ENCODE measurements at regions not wholly inside any gene's neighbourhood (a gene's known extent, or its start where the extent isn't known, plus 50 kb on each side); places are given as distances from the start of the nearest gene placed in this dataset.
A peak's percentile ranks its signal among the peaks of the same experiment; 100 is the strongest.

DNA sequence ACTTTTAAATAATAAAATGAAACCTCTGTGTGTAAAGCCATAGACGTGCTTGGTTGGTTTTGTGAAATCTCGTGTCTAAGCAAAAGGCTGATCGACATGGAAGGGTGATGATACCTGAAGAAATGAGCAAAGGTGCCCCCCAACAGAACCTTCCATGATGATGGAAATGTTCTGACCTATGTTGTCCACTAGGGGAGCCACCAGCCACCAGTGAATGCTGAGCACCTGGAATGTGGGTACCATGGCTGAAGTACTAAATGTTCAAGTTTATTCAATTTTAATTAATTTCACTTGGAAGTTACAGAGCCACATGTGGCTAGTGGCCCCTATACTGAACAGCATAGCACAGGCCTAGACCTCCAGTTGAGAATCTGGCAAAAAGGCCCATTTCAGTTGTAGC is 158.8 kb downstream of the POLR2M start:
- no peak overlapping the region for H2BK5ac ChIP-seq (ENCODE audit: low read depth, low read length, poor library complexity)
- no peak overlapping the region for H3K27ac ChIP-seq (ENCODE audit: low read depth, low read length)
- no peaks in the 10 kb centered on the region for H3K9me3 ChIP-seq (ENCODE audit: insufficient read depth, low read depth, low read length)
- no peak for DNase-seq
- WGBS (ENCODE audit: extremely low coverage, insufficient coverage, insufficient read length) = no CpG with 5 or more reads among the region's 3 CpGs
- H2BK12ac ChIP-seq (ENCODE audit: low read length) = no peak overlapping the region
- H3K4me3 ChIP-seq (ENCODE audit: low read depth, low read length) = no peak overlapping the region
- no peak overlapping the region for H3K18ac ChIP-seq (ENCODE audit: low read length)
- H3K14ac ChIP-seq (ENCODE audit: low read length) = no peak overlapping the region
- H2AK5ac ChIP-seq (ENCODE audit: low read length) = no peak overlapping the region
- no peaks in the 10 kb centered on the region for H3K27me3 ChIP-seq (ENCODE audit: insufficient read depth, low read length)
- no peaks in the 10 kb centered on the region for H3K79me2 ChIP-seq (ENCODE audit: control insufficient read depth, insufficient read depth, low read length, poor library complexity)
- no peaks in the 10 kb centered on the region for H3K36me3 ChIP-seq (ENCODE audit: control insufficient read depth in 1 of 2, insufficient read depth in 2 of 2, low read length in 2 of 2)
- no peak overlapping the region for H3K4ac ChIP-seq (ENCODE audit: low read depth, low read length)
- H3K4me1 ChIP-seq (ENCODE audit: control insufficient read depth in 1 of 2, insufficient read depth in 2 of 2, low read length in 2 of 2) = no peaks in the 10 kb centered on the region
- no peak overlapping the region for H4K8ac ChIP-seq (ENCODE audit: low read depth, low read length)
- H3K23ac ChIP-seq (ENCODE audit: low read length) = no peak overlapping the region
- no peak overlapping the region for H3K9ac ChIP-seq (ENCODE audit: low read length)
- no peak overlapping the region for H4K91ac ChIP-seq (ENCODE audit: low read depth, low read length)
- H2AFZ ChIP-seq (ENCODE audit: insufficient read depth, low read length, poor library complexity) = no peak overlapping the region
- H2BK120ac ChIP-seq (ENCODE audit: insufficient read depth, low read length, poor library complexity) = no peak overlapping the region
- H3K4me2 ChIP-seq (ENCODE audit: low read length) = no peak overlapping the region
- H4K12ac ChIP-seq (ENCODE audit: low read depth, low read length) = no peak overlapping the region
- no peaks in the 10 kb centered on the region for H3K79me1 ChIP-seq (ENCODE audit: low read length)

DNA sequence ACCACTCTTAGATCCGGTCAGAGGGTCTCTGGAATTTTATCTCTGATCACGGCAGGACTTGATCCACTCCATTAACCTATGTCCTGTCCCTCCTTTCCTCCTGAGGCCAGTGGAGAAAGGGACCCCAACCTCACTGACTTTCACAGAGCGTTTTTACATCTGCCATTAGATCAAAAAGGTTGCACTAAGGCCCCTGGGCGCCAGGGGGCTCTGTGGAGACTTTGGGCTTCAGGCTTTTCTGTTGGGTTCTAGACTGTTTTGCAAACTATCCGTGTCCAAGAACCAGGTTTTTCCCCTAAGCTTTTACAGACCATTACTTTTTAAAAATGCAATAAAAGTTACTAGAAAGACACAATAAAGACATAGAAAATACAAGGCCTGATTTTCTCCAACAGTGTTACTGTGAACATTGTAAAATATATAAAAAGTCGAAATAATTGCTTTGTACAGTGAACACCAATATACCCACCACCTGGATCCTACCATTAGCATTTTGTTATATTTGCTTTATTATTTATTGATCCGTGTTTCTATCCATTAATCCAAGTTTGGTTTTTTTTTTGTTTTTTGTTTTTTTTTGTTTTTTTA is 159.7 kb downstream of the POLR2M start:
- Histone ChIP-seq H3K14ac (ENCODE audit: low read length) (no peak overlapping the region), H2AK5ac (ENCODE audit: low read length) (no peak overlapping the region), H2BK120ac (ENCODE audit: insufficient read depth, low read length, poor library complexity) (no peak overlapping the region), H3K27ac (ENCODE audit: low read depth, low read length) (no peak overlapping the region), H3K4me1 (ENCODE audit: control insufficient read depth in 1 of 2, insufficient read depth in 2 of 2, low read length in 2 of 2) (no peaks in the 10 kb centered on the region), H3K9ac (ENCODE audit: low read length) (no peak overlapping the region), H3K18ac (ENCODE audit: low read length) (no peak overlapping the region), H3K36me3 (ENCODE audit: control insufficient read depth in 1 of 2, insufficient read depth in 2 of 2, low read length in 2 of 2) (no peaks in the 10 kb centered on the region), H4K91ac (ENCODE audit: low read depth, low read length) (no peak overlapping the region), H3K27me3 (ENCODE audit: insufficient read depth, low read length) (no peaks in the 10 kb centered on the region), H3K79me1 (ENCODE audit: low read length) (no peaks in the 10 kb centered on the region), H3K4me3 (ENCODE audit: low read depth, low read length) (no peak overlapping the region), H3K23ac (ENCODE audit: low read length) (no peak overlapping the region), H2BK5ac (ENCODE audit: low read depth, low read length, poor library complexity) (no peak overlapping the region), H3K9me3 (ENCODE audit: insufficient read depth, low read depth, low read length) (no peaks in the 10 kb centered on the region), H4K8ac (ENCODE audit: low read depth, low read length) (no peak overlapping the region), H3K4ac (ENCODE audit: low read depth, low read length) (no peak overlapping the region), H4K12ac (ENCODE audit: low read depth, low read length) (no peak overlapping the region), H3K4me2 (ENCODE audit: low read length) (no peak overlapping the region), H2AFZ (ENCODE audit: insufficient read depth, low read length, poor library complexity) (no peak overlapping the region), H2BK12ac (ENCODE audit: low read length) (no peak overlapping the region), H3K79me2 (ENCODE audit: control insufficient read depth, insufficient read depth, low read length, poor library complexity) (no peaks in the 10 kb centered on the region)
- WGBS (ENCODE audit: extremely low coverage, insufficient coverage, insufficient read length) = no CpG with 5 or more reads among the region's 7 CpGs
- DNase-seq = peak; percentile 72 to 86

DNA sequence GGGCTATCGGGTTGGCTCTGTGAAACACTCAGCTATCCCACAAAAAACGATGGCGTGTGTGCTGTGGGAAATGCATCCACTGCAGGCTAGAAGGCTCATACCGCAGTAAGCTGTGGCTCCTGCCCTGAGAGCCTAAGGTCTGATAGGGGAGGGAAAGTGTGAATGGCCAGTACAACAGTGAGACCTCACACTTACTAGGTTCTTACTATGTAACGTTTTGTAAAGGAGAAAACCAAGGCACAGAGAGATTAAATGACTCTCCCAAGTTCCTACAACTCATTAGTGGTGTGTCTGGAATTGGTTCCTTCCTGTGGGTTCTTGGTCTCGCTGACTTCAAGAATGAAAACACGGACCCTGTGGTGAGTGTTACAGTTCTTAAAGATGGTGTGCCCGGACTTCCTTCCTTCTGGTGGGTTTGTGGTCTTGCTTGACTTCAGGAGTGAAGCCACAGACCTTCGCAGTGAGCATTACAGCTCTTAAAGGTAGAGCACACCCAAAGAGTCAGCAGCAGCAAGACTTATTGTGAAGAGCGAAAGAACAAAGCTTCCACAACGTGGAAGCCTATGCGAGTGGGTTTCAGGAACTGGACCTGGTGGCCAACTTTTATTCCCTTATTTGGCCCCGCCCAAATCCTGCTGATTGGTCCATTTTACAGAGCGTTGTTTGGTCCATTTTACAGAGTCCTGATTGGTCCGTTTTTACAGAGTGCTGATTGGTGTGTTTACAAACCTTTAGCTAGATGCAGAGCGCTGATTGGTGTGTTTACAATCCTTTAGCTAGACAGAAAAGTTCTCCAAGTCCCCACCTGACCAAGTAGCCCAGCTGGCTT is 161.7 kb downstream of the POLR2M start:
- H3K9ac ChIP-seq (ENCODE audit: low read length) = no peak overlapping the region
- no peak overlapping the region for H2AFZ ChIP-seq (ENCODE audit: insufficient read depth, low read length, poor library complexity)
- no peak overlapping the region for H3K27ac ChIP-seq (ENCODE audit: low read depth, low read length)
- no CpG with 5 or more reads among the region's 16 CpGs for WGBS (ENCODE audit: extremely low coverage, insufficient coverage, insufficient read length)
- H3K79me2 ChIP-seq (ENCODE audit: control insufficient read depth, insufficient read depth, low read length, poor library complexity) = no peaks in the 10 kb centered on the region
- H3K9me3 ChIP-seq (ENCODE audit: insufficient read depth, low read depth, low read length) = no peaks in the 10 kb centered on the region
- no peak overlapping the region for H4K12ac ChIP-seq (ENCODE audit: low read depth, low read length)
- no peak overlapping the region for H3K14ac ChIP-seq (ENCODE audit: low read length)
- H3K4me2 ChIP-seq (ENCODE audit: low read length) = no peak overlapping the region
- H3K4me1 ChIP-seq (ENCODE audit: control insufficient read depth in 1 of 2, insufficient read depth in 2 of 2, low read length in 2 of 2) = no peaks in the 10 kb centered on the region
- H3K79me1 ChIP-seq (ENCODE audit: low read length) = no peaks in the 10 kb centered on the region
- H3K4ac ChIP-seq (ENCODE audit: low read depth, low read length) = no peak overlapping the region
- no peak overlapping the region for H2BK5ac ChIP-seq (ENCODE audit: low read depth, low read length, poor library complexity)
- H3K36me3 ChIP-seq (ENCODE audit: control insufficient read depth in 1 of 2, insufficient read depth in 2 of 2, low read length in 2 of 2) = no peaks in the 10 kb centered on the region
- H2BK12ac ChIP-seq (ENCODE audit: low read length) = no peak overlapping the region
- H2BK120ac ChIP-seq (ENCODE audit: insufficient read depth, low read length, poor library complexity) = no peak overlapping the region
- H3K23ac ChIP-seq (ENCODE audit: low read length) = no peak overlapping the region
- H3K4me3 ChIP-seq (ENCODE audit: low read depth, low read length) = no peak overlapping the region
- no peaks in the 10 kb centered on the region for H3K27me3 ChIP-seq (ENCODE audit: insufficient read depth, low read length)
- no peak overlapping the region for H4K91ac ChIP-seq (ENCODE audit: low read depth, low read length)
- H2AK5ac ChIP-seq (ENCODE audit: low read length) = no peak overlapping the region
- no peak overlapping the region for H4K8ac ChIP-seq (ENCODE audit: low read depth, low read length)
- H3K18ac ChIP-seq (ENCODE audit: low read length) = no peak overlapping the region
- no peak for DNase-seq

DNA sequence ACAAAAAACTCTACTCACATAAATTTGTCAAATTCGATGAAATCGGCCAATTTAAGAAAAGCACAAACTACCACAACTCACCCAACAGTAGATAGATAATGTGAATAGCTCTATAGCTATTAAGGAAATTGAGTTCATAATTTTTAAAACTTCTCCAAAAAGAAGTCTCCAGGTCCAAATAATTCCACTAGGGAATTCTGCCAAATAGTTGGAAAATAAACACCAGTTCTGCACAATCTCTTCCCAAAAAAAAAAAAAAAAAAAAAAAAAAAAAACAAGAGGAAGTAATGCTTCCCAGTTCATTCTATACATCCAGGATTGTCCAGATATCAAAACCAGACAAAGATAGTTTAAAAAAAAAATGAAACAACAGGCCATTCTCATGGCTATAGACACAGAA is 164.2 kb downstream of the POLR2M start:
- H3K4me3 ChIP-seq (ENCODE audit: low read depth, low read length) = no peak overlapping the region
- H3K79me2 ChIP-seq (ENCODE audit: control insufficient read depth, insufficient read depth, low read length, poor library complexity) = no peaks in the 10 kb centered on the region
- no peak overlapping the region for H2BK5ac ChIP-seq (ENCODE audit: low read depth, low read length, poor library complexity)
- no peaks in the 10 kb centered on the region for H3K9me3 ChIP-seq (ENCODE audit: insufficient read depth, low read depth, low read length)
- H3K4me2 ChIP-seq (ENCODE audit: low read length) = no peak overlapping the region
- H4K91ac ChIP-seq (ENCODE audit: low read depth, low read length) = no peak overlapping the region
- H3K23ac ChIP-seq (ENCODE audit: low read length) = no peak overlapping the region
- H4K8ac ChIP-seq (ENCODE audit: low read depth, low read length) = no peak overlapping the region
- H3K14ac ChIP-seq (ENCODE audit: low read length) = no peak overlapping the region
- no peak overlapping the region for H2AFZ ChIP-seq (ENCODE audit: insufficient read depth, low read length, poor library complexity)
- H2BK120ac ChIP-seq (ENCODE audit: insufficient read depth, low read length, poor library complexity) = no peak overlapping the region
- no CpG with 5 or more reads among the region's 2 CpGs for WGBS (ENCODE audit: extremely low coverage, insufficient coverage, insufficient read length)
- H3K27me3 ChIP-seq (ENCODE audit: insufficient read depth, low read length) = no peaks in the 10 kb centered on the region
- H3K36me3 ChIP-seq (ENCODE audit: control insufficient read depth in 1 of 2, insufficient read depth in 2 of 2, low read length in 2 of 2) = no peaks in the 10 kb centered on the region
- no peak overlapping the region for H3K4ac ChIP-seq (ENCODE audit: low read depth, low read length)
- H3K4me1 ChIP-seq (ENCODE audit: control insufficient read depth in 1 of 2, insufficient read depth in 2 of 2, low read length in 2 of 2) = no peaks in the 10 kb centered on the region
- no peak overlapping the region for H4K12ac ChIP-seq (ENCODE audit: low read depth, low read length)
- H2BK12ac ChIP-seq (ENCODE audit: low read length) = no peak overlapping the region
- no peak overlapping the region for H2AK5ac ChIP-seq (ENCODE audit: low read length)
- H3K9ac ChIP-seq (ENCODE audit: low read length) = no peak overlapping the region
- no peak overlapping the region for H3K18ac ChIP-seq (ENCODE audit: low read length)
- H3K79me1 ChIP-seq (ENCODE audit: low read length) = no peaks in the 10 kb centered on the region
- DNase-seq = no peak
- no peak overlapping the region for H3K27ac ChIP-seq (ENCODE audit: low read depth, low read length)

Measured in trophoblast cell (in vitro differentiated cells and primary cell).